Erythroblast (primary cell): ENCODE measurements at regions not wholly inside any gene's neighbourhood (a gene's known extent, or its start where the extent isn't known, plus 50 kb on each side); places are given as distances from the start of the nearest gene placed in this dataset.

Source experiments
- GATA1 ChIP-seq: IDR thresholded peaks from 2 replicates; pipeline ENCODE4 v1.6.1; 2011; ENCODE audit warnings: low read depth, mild to moderate bottlenecking, control low read depth, low read length, moderate library complexity
- POLR2A ChIP-seq: IDR thresholded peaks from 2 replicates; pipeline ENCODE4 v1.6.1; 2011; ENCODE audit warnings: mild to moderate bottlenecking, low read length

DNA sequence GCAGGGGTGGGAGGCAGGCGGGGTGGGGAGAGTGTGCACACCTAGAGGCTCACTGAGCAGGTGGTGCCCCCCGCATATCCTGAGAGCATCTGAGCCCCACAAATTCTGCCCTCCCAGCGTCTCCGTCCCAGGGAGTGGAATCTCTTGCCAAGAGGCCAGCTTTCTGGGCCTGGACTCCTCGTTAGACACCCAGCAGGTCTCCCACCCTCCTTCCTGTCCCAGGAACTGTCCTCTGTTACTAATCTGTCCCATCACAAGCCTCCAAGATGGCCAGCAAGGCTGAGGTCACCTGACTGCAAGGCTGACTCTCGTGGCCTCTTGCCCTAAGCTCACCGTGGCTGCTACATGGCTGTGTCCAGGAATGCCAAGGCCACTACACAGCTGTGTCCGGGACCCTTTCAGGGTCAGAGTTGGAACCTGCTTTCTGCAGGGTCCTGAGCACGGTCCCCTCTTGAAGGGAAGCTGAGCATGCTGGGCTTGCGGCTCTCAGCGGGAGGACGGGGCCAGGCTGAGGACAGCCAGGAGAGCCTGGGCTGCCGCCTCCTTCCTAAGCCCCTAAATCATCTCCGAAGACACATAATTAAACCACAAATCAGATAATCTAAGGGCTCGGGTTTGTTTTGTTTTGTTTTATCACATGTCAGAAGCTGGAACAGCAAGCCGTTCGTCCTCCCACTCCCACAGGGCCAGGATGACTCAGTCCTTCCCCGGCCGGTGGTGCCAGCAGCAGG lies 1327.3 kb downstream of the TBC1D22A start:
- TF ChIP-seq POLR2A (no peak), GATA1 (no peak)
